ENCODE measurements at regions not wholly inside any gene's neighbourhood (a gene's known extent, or its start where the extent isn't known, plus 50 kb on each side); places are given as distances from the start of the nearest gene placed in this dataset.

- TF ChIP-seq SP1 (IDR thresholded peaks at IDR 0.05), result no peak
- no peak for TF ChIP-seq HDGF (IDR thresholded peaks at IDR 0.05; ENCODE audit: borderline replicate concordance)
- TF ChIP-seq TARDBP (IDR thresholded peaks at IDR 0.05), result no peak
- no peak for TF ChIP-seq ARNT (IDR thresholded peaks at IDR 0.05)
- TF ChIP-seq ZNF384 (IDR thresholded peaks at IDR 0.05), result no peak
Measured at GRCh38 chr1:213446496-213446895, 395.5 kb downstream of the RPS6KC1 start.
